VCaP (cell line): ENCODE measurements at regions not wholly inside any gene's neighbourhood (a gene's known extent, or its start where the extent isn't known, plus 50 kb on each side); places are given as distances from the start of the nearest gene placed in this dataset.

ENCODE experiments used
- H3K27ac ChIP-seq: fragments of 450-650 bp; 2 replicates; pipeline ENCODE4 v1.5.1; 2017
- CTCF ChIP-seq: fragments of 450-650 bp; conservative IDR thresholded peaks from 2 replicates; pipeline ENCODE4 v1.5.1; 2017; ENCODE audit warnings: mild to moderate bottlenecking, moderate library complexity

GRCh38 chr15:95715906-95716656 is 614.4 kb upstream of the NR2F2 start:
- H3K27ac ChIP-seq: no peak overlapping the region
- TF ChIP-seq CTCF: no peak

GRCh38 chr15:95716708-95717107 is 613.8 kb upstream of the NR2F2 start:
- no peak overlapping the region for H3K27ac ChIP-seq
- TF ChIP-seq CTCF: no peak

GRCh38 chr15:95718441-95718840 is 612.1 kb upstream of the NR2F2 start:
- no peak for TF ChIP-seq CTCF
- H3K27ac ChIP-seq: no peak overlapping the region

- H3K27ac ChIP-seq: no peak overlapping the region
- no peak for TF ChIP-seq CTCF
Measured at GRCh38 chr15:95724908-95725633, 605.4 kb upstream of the NR2F2 start.

- TF ChIP-seq CTCF: no peak
- H3K27ac ChIP-seq: no peak overlapping the region
Measured at GRCh38 chr15:95726891-95727290, 603.6 kb upstream of the NR2F2 start.

- H3K27ac ChIP-seq: no peak overlapping the region
- TF ChIP-seq CTCF: no peak
Measured at GRCh38 chr15:95733931-95734330, 596.6 kb upstream of the NR2F2 start.

GRCh38 chr15:95734422-95735316 is 595.8 kb upstream of the NR2F2 start:
- no peak for TF ChIP-seq CTCF
- H3K27ac ChIP-seq: no peak overlapping the region
